ENCODE measurements at regions not wholly inside any gene's neighbourhood (a gene's known extent, or its start where the extent isn't known, plus 50 kb on each side); places are given as distances from the start of the nearest gene placed in this dataset.
A peak's percentile ranks its signal among the peaks of the same experiment; 100 is the strongest.

DNA sequence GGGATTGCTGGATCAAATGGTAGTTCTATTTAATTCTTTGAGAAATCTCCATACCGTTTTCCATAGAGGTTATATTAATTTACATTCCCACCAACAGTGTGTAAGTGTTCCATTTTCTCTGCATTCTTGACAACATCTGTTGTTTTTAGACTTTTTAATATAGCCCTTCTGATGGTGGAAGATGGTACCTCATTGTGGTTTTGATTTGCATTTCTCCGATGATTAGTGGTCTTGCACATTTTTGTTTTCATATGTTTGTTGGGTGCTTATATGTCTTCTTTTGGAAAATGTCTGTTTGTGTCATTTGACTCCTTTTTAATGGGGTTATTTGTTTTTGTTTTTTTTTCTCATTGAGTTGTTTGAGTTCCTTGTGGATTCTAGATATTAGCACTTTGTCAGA, 75.3 kb upstream of the PUDP start:
- TF ChIP-seq, protein P1, sequence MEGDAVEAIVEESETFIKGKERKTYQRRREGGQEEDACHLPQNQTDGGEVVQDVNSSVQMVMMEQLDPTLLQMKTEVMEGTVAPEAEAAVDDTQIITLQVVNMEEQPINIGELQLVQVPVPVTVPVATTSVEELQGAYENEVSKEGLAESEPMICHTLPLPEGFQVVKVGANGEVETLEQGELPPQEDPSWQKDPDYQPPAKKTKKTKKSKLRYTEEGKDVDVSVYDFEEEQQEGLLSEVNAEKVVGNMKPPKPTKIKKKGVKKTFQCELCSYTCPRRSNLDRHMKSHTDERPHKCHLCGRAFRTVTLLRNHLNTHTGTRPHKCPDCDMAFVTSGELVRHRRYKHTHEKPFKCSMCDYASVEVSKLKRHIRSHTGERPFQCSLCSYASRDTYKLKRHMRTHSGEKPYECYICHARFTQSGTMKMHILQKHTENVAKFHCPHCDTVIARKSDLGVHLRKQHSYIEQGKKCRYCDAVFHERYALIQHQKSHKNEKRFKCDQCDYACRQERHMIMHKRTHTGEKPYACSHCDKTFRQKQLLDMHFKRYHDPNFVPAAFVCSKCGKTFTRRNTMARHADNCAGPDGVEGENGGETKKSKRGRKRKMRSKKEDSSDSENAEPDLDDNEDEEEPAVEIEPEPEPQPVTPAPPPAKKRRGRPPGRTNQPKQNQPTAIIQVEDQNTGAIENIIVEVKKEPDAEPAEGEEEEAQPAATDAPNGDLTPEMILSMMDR (IDR thresholded peaks at IDR 0.05; ENCODE audit: low read depth, low read length, poor library complexity, severe bottlenecking), result no peak
- TF ChIP-seq EZH2phosphoT487 (IDR thresholded peaks at IDR 0.05; ENCODE audit: borderline replicate concordance, low read length), result no peak
- H3K4me1 ChIP-seq (ENCODE audit: control insufficient read depth, low read length), result peaks cover 96% of the 10 kb centered on the region
- peaks cover 68% of the 10 kb centered on the region for H3K79me2 ChIP-seq (ENCODE audit: control insufficient read depth, low read length)
- peak overlapping the region; percentile 79 for H3K27ac ChIP-seq (ENCODE audit: low read depth, low read length)
- peaks cover 14% of the 10 kb centered on the region for H3K36me3 ChIP-seq (ENCODE audit: control insufficient read depth, low read length)
- H3K9me2 ChIP-seq (replicated peaks; ENCODE audit: control insufficient read depth, low read length), result no peaks in the 10 kb centered on the region
- H3F3A ChIP-seq (ENCODE audit: control insufficient read depth, insufficient read depth), result no peaks in the 10 kb centered on the region; the same call in 1 of the 2 replicates
- peak overlapping the region; percentile 58 for H3K4me2 ChIP-seq (ENCODE audit: low read length)
- no peaks in the 10 kb centered on the region for H3K27me3 ChIP-seq (ENCODE audit: control insufficient read depth, low read length)
- H3K4me3 ChIP-seq (ENCODE audit: low read length), result peak overlapping the region; percentile 53
- no peaks in the 10 kb centered on the region for H4K20me1 ChIP-seq (ENCODE audit: control insufficient read depth, insufficient read depth, low read depth, low read length)
- no peaks in the 10 kb centered on the region; the same call in 1 of the 2 replicates for H3K9me3 ChIP-seq (ENCODE audit: control insufficient read depth, insufficient read depth, low read length)

DNA sequence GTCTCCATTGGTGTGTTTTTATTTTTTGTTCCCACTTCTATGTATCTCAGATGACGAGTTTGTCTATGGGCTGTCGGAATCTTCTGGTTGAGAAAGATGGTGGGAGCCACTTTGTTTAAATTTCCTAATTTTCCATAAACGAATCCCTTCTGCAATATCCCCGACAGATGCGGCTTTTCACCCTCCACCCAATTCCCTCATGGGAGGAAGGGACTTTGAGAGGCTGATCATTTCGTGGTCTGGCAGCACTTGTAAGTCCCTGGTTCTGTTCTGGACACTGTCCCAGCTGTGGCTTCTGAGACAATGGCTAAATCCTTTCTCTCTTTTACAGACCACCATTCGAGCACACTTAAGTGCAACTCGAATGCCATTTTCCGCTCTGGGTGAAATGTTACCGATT, 72.2 kb upstream of the PUDP start:
- H3K9me3 ChIP-seq (ENCODE audit: control insufficient read depth, insufficient read depth, low read length), result no peaks in the 10 kb centered on the region; the same call in 1 of the 2 replicates
- peak overlapping the region; percentile 82 for H3K27ac ChIP-seq (ENCODE audit: low read depth, low read length)
- H3K9me2 ChIP-seq (replicated peaks; ENCODE audit: control insufficient read depth, low read length), result no peaks in the 10 kb centered on the region
- H3K4me2 ChIP-seq (ENCODE audit: low read length), result peak overlapping the region; percentile 75
- no peaks in the 10 kb centered on the region for H4K20me1 ChIP-seq (ENCODE audit: control insufficient read depth, insufficient read depth, low read depth, low read length)
- peaks cover 45% of the 10 kb centered on the region for H3K79me2 ChIP-seq (ENCODE audit: control insufficient read depth, low read length)
- no peaks in the 10 kb centered on the region for H3F3A ChIP-seq (ENCODE audit: control insufficient read depth, insufficient read depth)
- peak overlapping the region; percentile 56 for H3K4me3 ChIP-seq (ENCODE audit: low read length)
- peaks cover 95% of the 10 kb centered on the region for H3K4me1 ChIP-seq (ENCODE audit: control insufficient read depth, low read length)
- H3K27me3 ChIP-seq (ENCODE audit: control insufficient read depth, low read length), result no peaks in the 10 kb centered on the region
- H3K36me3 ChIP-seq (ENCODE audit: control insufficient read depth, low read length), result peaks cover 14% of the 10 kb centered on the region
- TF ChIP-seq EZH2phosphoT487 (IDR thresholded peaks at IDR 0.05; ENCODE audit: borderline replicate concordance, low read length), result no peak
- TF ChIP-seq, protein P1 (IDR thresholded peaks at IDR 0.05; ENCODE audit: low read depth, low read length, poor library complexity, severe bottlenecking), result no peak

DNA sequence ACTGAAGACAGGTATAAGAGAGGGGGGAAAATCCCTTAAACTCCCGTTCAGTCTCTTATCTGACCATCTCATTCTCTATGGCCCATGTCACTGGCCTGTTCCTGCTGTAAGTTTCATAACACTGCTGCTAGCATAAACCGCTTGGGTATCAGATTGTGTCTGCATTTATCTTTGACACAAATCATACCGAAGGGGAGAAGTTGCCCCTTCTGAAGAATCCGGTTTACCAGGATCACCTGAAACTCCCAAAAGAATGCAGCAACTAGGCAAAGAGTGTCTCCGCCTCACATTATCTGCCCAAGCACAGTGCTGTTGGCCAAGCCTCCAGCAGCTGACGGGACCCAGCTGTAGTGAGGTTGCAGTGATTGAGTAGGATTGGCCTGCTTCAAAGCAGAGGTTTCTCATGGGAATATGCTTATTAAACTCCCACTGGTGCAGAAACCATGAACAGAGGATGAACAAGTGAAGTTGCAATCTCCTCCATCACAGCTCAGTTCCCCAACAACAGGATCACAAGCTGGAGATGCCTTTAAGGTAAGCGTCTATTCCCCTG, 71.3 kb upstream of the PUDP start:
- Histone ChIP-seq H3K9me3 (ENCODE audit: control insufficient read depth, insufficient read depth, low read length) (no peaks in the 10 kb centered on the region; the same call in 1 of the 2 replicates), H3K4me3 (ENCODE audit: low read length) (peak overlapping the region; percentile 56), H4K20me1 (ENCODE audit: control insufficient read depth, insufficient read depth, low read depth, low read length) (no peaks in the 10 kb centered on the region), H3K4me1 (ENCODE audit: control insufficient read depth, low read length) (peaks cover 87% of the 10 kb centered on the region), H3K27me3 (ENCODE audit: control insufficient read depth, low read length) (no peaks in the 10 kb centered on the region), H3K9me2 (replicated peaks; ENCODE audit: control insufficient read depth, low read length) (no peaks in the 10 kb centered on the region), H3K79me2 (ENCODE audit: control insufficient read depth, low read length) (peaks cover 36% of the 10 kb centered on the region), H3K36me3 (ENCODE audit: control insufficient read depth, low read length) (peaks cover 11% of the 10 kb centered on the region), H3F3A (ENCODE audit: control insufficient read depth, insufficient read depth) (no peaks in the 10 kb centered on the region), H3K27ac (ENCODE audit: low read depth, low read length) (peak overlapping the region; percentile 82), H3K4me2 (ENCODE audit: low read length) (peak overlapping the region; percentile 75)
- TF ChIP-seq, protein P1 (IDR thresholded peaks at IDR 0.05; ENCODE audit: low read depth, low read length, poor library complexity, severe bottlenecking), result no peak
- TF ChIP-seq EZH2phosphoT487 (IDR thresholded peaks at IDR 0.05; ENCODE audit: borderline replicate concordance, low read length), result no peak

Data from DOHH2 (cell line).